GM19438 (cell line): ENCODE measurements at regions not wholly inside any gene's neighbourhood (a gene's known extent, or its start where the extent isn't known, plus 50 kb on each side); places are given as distances from the start of the nearest gene placed in this dataset.
"Not testable (repeated sequence)": the region's sequence is repeated elsewhere in the genome, so short reads cannot be mapped to it uniquely, and the experiment has no call there.

Experiments
- ATAC-seq: cut with Tn5 transposase; IDR thresholded peaks from one replicate; pipeline ENCODE4 v1.9.1; 2021; ENCODE audit warnings: low read depth; ENCODE audit not compliant: unreplicated experiment

DNA sequence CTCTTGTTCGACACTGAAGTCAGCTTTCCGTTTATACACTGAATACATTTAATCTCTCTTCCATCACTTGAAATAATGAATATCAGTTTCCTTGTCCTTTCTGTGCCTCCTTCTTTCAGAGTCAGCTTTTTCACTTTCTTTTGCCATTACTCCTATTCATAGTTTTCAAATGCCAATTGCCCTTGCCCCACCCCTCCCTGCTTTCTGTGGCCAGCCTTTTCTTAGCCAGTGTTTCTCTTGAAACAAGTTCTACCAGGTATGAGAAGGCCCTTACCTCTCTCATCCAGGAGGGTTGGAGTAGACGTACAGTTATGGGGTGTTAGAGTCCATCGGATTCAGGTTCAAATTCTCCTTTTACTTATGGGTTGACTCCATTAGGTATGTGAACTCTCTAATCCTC, 574.7 kb upstream of the SEMA6A start:
- no peak for ATAC-seq

DNA sequence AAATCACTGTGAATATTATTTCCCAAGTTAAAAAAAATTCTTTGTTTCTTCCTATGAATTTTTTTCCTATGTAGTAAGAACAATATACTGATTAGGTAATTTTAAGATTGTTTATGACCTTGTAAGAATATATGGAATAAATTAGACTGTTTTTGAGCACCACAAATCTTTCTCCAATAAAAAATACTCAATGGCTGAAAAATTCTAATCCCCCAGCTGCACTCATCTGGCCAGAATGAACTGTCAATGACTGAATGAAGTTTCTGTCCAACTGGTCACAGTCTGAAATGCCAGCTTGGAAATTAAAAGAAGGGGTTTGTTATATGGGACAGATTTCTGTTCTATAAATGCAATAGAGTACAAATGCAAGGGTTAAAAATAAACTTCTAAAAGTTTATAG, 569.5 kb upstream of the SEMA6A start:
- ATAC-seq = no peak

DNA sequence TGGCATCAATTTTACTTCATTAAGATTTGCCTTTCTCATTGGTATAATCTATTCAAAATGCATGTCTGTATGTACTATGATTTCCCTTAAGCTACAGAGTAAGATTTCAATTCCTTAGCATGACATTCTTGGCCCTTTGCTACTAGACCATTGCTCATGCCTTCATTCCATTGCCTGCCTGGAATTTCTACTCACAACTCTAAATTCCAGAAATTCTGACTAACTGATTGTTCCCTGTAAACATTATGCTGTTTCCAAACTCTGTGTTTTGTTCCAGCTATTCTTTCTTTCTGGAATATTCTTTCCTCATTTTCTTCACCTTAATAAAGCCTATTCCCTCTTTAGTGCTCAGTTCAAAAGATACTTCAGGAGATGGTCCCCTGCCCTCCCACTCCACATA, 568.8 kb upstream of the SEMA6A start:
- no peak for ATAC-seq

DNA sequence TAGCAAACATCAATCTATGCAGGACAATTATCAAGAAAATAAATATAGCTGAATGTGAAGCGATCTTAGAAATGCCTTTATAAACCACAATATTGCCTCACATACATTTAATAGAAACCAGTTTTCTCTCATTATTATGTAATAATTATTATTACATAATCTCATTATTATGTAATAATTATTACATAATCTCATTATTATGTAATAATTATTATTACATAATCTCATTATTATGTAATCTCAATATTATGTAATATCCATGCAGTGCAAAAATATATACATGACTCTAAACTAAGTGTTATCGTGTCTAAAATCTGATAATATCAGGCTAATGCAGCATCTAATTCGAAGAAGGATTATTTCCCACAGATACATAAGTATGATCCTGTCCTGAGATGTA, 563.9 kb upstream of the SEMA6A start:
- ATAC-seq = no peak

DNA sequence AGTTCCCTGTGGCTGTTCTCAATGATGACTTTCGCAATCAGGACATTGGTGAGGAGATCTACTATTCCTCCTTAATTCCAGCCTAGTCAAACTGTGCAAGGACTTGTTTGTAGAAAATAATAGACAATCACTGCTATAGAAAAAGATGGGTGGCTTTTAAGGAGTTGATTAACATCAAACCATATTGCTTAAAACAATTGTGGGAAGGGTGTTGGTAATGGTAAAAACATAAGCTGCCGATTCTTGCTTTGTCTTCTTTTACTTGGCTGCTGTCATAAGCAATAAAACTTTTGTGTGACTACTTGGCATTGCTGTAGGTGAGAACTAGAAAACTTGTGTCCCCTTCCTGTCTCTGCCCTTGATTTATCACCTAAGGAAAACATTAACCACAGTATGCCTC, 561.2 kb upstream of the SEMA6A start:
- no peak for ATAC-seq

DNA sequence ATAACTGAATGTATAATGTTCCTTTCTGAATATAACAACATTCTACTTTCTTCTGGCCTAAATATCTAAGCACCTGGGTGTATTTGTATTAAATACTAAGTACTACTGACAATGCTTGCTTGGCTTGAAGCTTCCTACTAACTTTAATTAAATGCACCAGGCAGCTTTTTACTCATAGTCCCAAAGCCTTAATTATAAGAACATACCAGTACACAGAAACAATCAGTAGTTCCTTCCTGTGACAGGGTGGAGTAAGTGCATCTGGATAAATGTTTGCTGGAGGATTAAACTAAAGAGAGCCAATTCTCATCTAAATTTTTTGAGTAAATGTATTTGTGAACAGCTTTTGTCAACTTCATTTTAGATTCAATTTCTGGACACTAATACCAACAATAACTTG, 558.6 kb upstream of the SEMA6A start:
- no peak for ATAC-seq

DNA sequence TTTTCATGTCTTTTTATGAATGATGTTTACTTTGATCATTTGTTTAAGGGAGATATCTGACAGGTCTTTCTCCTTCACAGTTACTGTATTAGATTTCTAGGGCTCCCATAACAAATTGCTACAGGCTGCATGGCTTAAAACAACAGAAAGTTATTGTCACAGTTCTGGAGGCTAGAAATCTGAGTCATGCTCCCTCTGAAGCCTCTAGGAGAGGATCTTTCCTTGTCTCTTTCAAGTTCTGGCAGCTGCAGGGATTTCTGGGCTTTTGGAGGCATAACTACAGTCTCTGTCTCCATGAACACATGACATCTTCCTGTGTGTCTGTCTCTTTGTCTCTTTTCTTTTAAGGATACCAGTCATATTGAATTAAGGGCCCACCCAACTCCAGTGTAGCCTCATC, 557.3 kb upstream of the SEMA6A start:
- ATAC-seq = no peak

DNA sequence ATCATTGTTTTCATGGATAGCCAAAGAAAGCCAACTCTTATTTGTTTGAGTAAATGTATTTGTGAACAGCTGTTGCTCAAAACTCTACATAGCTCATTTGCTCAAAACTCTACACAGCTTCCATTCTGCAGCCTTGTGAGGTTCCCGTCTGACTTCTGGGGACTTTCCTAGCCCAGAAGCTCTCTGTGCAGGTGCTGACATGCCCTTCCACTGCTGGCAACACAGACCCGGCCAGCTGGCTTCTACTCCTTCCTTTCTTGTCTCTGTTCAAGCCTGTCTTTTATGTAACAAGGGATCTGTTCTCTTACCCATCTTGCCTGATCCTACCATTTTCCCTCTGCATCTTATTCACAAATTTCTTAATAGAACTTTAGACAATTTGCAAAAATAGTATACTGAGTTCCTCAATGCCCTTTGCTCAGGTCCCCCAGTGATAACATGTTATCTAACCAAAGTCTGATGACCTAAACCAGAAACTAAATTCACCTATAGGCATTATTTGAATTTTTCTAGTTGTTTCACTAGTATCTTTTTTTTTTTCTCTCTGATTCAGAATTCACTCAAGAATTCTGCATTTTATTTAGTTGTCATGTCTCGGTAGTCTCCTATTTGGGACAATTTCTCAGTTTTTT, 556.5 kb upstream of the SEMA6A start:
- peak; percentile 80 for ATAC-seq

DNA sequence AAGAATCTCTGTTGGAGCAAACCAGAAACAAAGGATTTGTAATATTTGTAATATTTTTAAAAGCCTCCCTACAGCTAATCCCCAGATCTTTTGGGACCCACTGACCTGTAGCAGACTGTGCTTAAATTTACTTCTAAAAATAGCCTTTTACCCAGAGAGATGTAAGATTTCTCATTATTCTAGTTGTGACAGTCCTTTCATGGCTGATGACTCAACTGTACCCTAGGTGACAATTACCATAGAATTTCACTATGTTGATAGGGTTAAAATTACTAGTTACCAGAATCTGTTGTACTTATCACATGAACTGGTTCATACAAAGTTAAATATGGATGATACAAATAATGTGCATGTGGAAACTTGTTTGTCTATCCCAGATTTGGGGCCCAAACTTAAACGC, 543.9 kb upstream of the SEMA6A start:
- no peak for ATAC-seq

DNA sequence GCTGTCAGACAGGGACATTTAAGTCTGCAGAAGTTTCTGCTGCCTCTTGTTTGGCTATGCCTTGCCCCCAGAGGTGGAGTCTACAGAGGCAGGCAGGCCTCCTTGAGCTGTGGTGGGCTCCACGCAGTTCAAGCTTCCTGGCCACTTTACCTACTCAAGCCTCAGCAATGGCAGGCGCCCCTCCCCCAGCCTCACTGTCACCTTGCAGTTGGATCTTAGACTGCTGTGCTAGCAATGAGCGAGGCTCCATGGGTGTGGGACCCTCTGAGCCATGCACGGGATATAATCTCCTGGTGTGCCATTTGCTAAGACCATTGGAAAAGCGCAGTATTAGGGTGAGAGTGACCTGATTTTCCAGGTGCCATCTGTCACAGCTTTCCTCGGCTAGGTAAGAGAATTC, 542.7 kb upstream of the SEMA6A start:
- not testable (repeated sequence) for ATAC-seq

DNA sequence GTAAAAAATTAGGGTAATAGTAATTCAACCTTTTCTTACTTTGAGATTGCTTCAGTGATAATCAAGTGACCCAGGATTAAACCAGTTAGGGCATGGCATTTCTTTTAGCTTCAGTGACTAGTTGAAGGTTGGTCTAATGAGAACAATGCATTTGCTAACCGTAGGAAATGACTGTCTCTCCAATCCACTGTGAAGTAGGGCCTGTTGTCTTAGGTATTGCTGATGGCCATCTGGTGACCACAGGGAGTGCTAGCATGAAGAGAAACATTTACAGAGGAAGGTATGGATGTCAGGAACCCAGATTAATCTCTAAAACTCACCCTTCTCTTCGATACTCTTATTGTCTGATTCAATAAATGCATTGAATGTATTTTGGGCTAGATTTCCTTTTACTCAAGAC, 535.9 kb upstream of the SEMA6A start:
- no peak for ATAC-seq

DNA sequence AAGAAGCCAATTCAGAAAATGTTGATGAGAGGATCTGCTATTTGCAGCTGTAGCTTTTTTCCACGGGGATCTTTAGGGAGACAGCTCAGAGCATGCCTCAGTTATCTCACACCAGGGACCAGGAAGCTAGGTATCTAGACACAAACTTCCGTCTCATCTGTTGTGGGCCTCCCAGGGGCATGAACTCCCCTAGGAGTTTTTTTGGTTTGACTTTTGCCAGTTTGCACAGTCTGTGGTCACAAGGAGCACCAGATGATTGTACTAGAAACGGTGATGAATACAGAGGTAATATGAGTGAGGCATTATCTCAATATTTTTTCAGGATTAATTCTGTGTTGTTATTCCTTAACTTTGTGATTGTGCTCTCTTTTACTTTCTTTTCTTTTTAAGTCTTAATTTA, 533.2 kb upstream of the SEMA6A start:
- ATAC-seq = no peak

DNA sequence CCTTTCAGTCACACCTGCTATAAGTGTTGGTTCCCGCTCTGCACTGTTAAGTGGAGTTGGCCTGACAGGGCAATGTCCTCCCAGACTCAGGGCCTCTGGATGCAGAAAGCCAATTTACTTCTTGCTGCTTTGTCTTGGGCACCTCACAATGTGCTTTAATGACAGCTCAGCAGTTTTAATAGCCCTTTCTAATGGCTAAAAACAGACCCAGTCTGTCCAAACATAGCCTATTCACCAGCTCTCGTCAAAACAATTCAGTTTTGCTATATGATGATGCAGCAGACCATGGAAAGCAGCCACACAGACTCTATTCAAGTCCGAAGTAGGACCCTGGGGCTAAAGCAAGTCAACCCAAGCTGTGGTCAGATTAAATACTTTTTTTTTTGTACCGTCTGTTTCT, 529.1 kb upstream of the SEMA6A start:
- ATAC-seq = no peak

DNA sequence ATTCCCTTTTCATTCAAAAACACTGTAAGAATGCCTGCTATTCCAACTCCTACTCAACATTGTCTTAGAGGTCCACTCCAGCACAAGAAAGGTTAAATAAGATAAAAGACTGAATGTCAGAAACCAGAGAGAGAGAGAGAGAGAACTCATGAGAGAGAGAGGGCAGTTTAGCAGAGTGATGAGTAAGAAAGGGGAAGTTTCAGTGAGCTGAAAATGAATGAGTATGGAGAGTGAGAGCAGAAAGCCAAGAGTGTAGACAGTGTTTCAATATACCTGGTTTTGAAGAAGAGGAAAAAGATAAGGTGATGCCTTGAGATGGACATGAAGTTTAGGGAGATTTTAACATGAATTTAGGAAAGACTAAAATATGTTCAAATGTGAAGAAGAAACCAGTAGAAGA, 528.0 kb upstream of the SEMA6A start:
- no peak for ATAC-seq

DNA sequence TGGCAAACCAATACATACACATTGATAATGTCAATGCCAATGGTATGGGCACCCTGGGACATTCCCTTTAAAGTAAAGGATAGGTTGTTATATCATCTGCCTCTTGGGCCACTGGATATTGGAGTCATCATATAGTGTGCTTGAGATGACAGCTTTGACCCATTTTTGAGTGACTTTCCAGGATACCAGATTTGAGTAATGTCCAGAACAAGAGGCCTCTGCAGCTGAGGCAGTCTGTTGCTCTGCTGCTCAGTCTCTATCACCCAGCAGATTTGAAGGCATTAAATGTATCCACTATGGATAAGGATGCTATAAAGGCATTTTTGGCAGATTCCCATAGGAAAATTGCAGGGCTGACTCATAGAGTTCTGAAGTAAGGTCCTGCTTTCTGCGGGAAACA, 525.6 kb upstream of the SEMA6A start:
- no peak for ATAC-seq

DNA sequence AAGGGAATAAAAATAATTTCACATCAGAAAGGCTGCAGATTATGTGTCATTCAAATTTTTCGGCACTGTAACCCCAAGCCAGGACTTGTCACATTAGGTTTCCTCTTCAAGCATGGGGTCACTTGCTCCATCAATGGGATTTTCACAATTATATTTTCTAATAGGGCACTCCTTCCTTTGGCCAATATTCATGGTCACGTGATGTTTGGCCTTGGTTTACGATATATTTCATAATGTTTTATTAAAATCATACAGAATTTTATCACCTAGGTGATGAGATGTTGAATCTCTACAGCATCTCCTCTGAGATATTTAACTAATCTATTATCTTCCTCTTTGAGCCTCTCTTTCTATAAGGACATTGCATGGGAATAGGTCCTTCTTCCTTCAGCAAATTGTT, 523.5 kb upstream of the SEMA6A start:
- ATAC-seq = no peak

DNA sequence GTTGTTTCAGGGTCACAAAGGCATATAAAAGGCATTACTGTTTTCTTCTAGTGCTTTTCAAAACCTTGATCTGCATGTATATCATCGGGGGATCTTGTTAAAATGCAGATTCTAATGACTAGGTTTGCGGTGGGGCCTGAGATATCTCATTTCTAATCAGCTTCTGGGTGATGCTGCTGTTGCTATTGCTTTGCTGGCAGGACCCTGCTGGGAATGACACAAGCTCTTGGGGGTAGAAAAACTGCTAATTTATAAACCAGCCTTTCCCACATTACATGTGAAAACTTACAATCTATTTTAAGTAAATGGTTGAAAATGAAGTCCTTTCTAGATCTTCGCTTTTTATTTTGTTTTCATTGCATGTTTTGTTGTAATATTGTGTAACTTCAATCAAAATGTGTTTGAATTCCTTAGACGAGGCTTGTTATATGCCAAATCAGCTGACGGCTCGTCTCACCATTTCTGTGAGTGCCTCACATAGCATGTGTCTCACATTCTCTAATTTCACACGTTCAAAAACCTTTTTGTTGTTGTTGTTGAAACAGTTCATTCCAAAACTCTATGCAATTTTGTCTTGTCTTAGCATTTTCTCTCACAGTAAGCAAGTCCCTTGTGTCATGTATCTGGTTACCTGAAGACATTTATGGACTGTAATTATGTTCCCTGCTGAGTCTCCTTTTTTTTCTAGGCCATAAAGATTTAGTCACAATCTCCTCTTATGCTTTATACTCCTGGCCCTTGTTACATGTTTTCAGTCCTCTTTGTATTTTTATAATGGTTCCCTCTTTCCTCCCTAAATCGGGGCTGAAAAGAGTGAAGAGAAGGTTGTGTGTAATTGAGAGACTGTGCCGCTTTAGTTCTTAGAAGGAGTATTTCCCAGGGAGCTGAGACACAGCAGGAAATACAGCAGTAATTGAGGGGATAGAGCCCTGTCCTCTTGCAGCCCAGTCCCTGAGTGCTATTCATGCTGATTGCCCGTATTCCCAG, 521.0 kb upstream of the SEMA6A start:
- ATAC-seq = no peak

DNA sequence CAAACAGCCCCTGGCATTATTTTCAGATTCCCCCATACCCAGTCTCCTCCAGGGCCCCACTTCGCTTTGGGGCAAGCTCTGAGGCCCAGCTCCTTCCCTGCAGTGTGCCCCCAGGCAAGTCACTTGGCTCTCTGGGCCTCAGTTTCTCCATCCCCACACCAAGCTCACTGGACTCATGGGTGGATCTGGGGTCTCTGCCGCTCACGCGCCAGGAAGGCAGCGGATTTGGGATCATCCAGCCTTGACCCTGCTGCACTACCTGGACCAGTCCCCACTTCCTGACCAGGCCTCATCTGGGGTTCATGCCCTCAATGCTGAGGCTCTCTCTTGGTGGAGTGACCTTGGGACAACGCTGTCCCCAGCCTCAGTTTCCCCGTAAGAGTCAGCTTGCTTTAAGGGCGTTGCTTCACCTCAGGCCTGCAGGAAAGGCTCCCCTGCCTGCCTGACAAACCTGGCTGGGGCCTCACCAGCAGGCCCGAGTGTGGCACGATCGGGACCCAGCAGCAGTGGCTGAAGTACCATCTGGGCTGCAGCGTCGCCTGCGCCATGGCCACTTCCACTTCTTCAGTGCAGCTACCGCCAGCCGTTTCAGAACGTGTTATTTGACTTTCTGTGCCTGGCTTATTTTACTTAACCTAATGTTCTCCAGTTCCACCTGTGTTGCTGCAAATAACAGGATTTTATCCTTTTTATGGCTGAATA, 519.6 kb upstream of the SEMA6A start:
- ATAC-seq = no peak

DNA sequence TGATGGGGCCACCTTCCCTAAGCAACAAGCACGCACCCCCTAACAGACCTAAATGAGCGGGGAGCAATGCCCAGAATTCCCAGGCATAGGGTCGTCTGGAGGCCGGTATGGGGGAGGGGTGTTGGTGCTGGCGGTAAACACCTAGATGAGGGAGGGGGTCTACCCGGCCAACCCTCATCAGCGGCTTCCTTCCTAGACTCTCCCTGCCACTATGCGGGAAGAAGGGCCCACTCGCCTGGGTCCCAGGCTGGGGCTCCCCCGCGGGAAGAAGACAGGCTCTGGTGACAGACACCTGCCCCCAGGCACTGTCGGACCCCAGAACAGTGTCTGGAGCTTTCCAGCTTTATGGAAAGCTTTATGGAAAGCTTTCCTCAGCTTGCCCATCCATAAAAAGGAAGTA, 519.0 kb upstream of the SEMA6A start:
- ATAC-seq = no peak

DNA sequence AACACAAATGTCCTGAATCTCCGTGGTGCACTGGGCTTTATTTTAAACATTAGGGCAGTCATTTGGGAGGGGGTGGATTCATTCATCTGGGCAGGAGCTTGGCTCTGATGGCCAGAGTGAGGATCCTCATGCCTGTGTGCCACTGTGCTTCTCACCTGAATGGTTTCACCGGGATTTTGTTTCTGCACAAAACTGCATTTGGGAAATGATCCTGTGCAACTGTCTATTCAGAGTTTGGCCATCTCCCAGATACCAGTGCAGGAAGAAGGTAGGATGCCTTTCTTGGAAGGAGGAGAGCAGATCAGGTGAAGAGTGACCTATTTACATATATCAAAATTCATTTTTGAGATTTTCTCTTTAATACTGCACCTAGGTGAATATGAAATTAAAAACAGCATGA, 514.4 kb upstream of the SEMA6A start:
- ATAC-seq = no peak

DNA sequence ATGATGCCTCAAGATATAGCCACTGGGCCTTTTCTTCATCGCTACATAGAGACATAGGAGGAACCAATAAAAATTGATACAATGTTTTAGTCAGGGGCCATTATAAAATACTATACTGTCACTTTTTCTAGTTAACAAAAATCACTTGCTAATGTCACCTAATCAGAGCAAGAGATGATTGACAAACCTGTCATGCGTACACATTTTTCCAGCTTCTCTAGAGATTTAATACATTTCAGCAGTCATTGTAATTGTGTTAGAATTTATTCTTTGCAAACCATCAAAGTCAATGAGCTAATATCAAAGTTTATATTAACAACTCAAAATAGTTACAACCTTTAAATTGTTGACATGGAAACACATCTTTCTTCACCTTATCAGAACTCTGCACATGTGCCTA, 513.6 kb upstream of the SEMA6A start:
- ATAC-seq = no peak

DNA sequence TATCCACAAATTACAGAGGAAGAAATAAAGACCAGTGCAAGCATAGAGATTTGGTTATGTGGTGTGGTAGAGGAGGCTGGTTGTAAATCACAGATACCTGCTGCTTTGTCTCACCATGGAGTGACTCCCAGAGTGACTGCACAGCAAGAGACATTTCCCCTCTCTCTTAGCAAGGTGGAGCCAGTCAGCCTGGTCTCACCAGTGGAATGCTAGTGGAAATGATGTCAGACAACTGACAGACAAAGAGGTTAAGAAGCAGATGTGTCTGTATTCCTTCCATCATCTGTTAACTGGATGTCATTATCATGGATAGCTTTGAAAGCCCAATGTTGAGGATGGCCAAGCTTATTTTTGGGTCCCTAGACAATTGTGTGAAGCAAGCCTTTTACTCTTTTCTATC, 509.4 kb upstream of the SEMA6A start:
- ATAC-seq = no peak
